H1 (cell line): ENCODE measurements at regions not wholly inside any gene's neighbourhood (a gene's known extent, or its start where the extent isn't known, plus 50 kb on each side); places are given as distances from the start of the nearest gene placed in this dataset.

Experiments used
- GABPA ChIP-seq: IDR thresholded peaks from 2 replicates; pipeline ENCODE4 v1.6.1; 2011; ENCODE audit warnings: mild to moderate bottlenecking, low read length, moderate library complexity, borderline replicate concordance; ENCODE audit not compliant: insufficient read depth
- TAF1 ChIP-seq: IDR thresholded peaks from 2 replicates; pipeline ENCODE4 v1.6.1; 2011; ENCODE audit warnings: mild to moderate bottlenecking, low read depth, low read length

- TF ChIP-seq TAF1 (no peak), GABPA (no peak)
Measured at GRCh38 chr16:63066552-63066951, 1030.3 kb upstream of the CDH8 start (continued).
